NT2/D1 (cell line): ENCODE measurements at regions not wholly inside any gene's neighbourhood (a gene's known extent, or its start where the extent isn't known, plus 50 kb on each side); places are given as distances from the start of the nearest gene placed in this dataset.

ENCODE experiments used
- SUZ12 ChIP-seq: IDR thresholded peaks from 2 replicates; pipeline ENCODE4 v1.6.1; 2011; ENCODE audit not compliant: insufficient read length, insufficient read depth; ENCODE audit errors: extremely low read depth
- YY1 ChIP-seq: IDR thresholded peaks from 2 replicates; pipeline ENCODE4 v1.6.1; 2011; ENCODE audit not compliant: insufficient read length, insufficient read depth

DNA sequence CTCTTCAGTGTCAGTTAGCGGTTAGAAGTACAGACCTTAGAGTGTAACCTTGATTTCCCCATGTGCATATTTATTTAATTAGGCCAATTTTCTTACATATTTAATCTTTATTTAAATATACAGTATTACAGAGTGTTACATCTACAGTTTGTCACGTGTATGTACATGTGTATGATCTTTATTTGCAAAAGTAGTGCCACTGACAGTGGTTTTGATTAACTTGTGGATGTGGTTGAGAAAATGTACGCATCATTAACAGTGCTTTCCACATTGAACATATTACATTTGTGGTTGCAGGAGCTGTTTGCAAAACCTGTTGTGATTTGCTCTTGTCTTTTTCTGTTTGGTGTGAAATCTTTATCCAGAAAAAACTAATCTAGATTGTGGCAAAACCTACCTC is 535.5 kb downstream of the FLRT2 start:
- TF ChIP-seq SUZ12: no peak
- no peak for TF ChIP-seq YY1
